B cell (primary cell): ENCODE measurements at regions not wholly inside any gene's neighbourhood (a gene's known extent, or its start where the extent isn't known, plus 50 kb on each side); places are given as distances from the start of the nearest gene placed in this dataset.

Experiments used
- CTCF ChIP-seq: fragments of 200-600 bp; IDR thresholded peaks from one replicate; pipeline ENCODE4 v1.8.0; 2022; ENCODE audit warnings: antibody characterized with exemption, mild to moderate bottlenecking
- EZH2 ChIP-seq: IDR thresholded peaks from 2 replicates; pipeline ENCODE4 v1.6.1; 2012; ENCODE audit warnings: borderline replicate concordance, low read depth, mild to moderate bottlenecking, moderate library complexity, low read length; ENCODE audit not compliant: insufficient read depth, poor library complexity, severe bottlenecking

DNA sequence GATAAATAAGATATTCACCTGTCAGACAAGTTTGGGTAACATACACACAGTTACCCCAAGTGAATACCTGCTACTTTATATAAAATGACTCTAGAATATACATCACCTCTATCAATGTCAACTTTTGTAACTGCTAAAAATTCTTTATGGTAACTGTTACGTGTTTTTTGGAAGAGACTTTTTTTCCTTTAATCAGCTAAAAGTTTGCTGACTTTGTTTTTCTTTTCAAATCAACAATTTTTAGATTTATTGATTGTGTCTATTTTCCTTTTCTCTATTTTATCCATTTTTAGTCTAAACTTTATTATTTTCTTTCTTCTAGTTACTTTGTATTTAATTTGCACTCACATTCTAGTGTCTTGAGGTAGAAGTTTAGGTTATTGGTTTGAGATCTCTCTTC is 1106.6 kb upstream of the LCORL start:
- TF ChIP-seq CTCF (no peak), EZH2 (no peak)
